Fibroblast of pulmonary artery (primary cell): ENCODE measurements at regions not wholly inside any gene's neighbourhood (a gene's known extent, or its start where the extent isn't known, plus 50 kb on each side); places are given as distances from the start of the nearest gene placed in this dataset.

ENCODE experiments used
- DNase-seq: peaks from one replicate; pipeline ENCODE4 v3.0.0-alpha.2; 2010; ENCODE audit warnings: low read depth
- H3K4me3 ChIP-seq: replicated peaks from 2 replicates; pipeline ENCODE4 v1.5.1; 2011; ENCODE audit warnings: low read depth, mild to moderate bottlenecking, control low read depth, low read length, moderate library complexity
- CTCF ChIP-seq: IDR thresholded peaks from 2 replicates; pipeline ENCODE4 v1.5.1; 2011; ENCODE audit warnings: mild to moderate bottlenecking, control low read depth, low read length, inconsistent platforms; ENCODE audit errors: missing control alignments

- no peak overlapping the region for H3K4me3 ChIP-seq
- TF ChIP-seq CTCF: no peak
- no peak for DNase-seq
These were observed 156.8 kb downstream of the CEP120 start for GRCh38 chr5:123266365-123266764.

GRCh38 chr5:123265551-123265950, 157.7 kb downstream of the CEP120 start:
- no peak for TF ChIP-seq CTCF
- peak; percentile 14 for DNase-seq
- H3K4me3 ChIP-seq: no peak overlapping the region

- no peak for TF ChIP-seq CTCF
- no peak for DNase-seq
- no peak overlapping the region for H3K4me3 ChIP-seq
These were observed 158.8 kb downstream of the CEP120 start for GRCh38 chr5:123264394-123264793.

GRCh38 chr5:123263859-123264258, 159.3 kb downstream of the CEP120 start:
- DNase-seq: no peak
- no peak overlapping the region for H3K4me3 ChIP-seq
- no peak for TF ChIP-seq CTCF

- TF ChIP-seq CTCF: no peak
- no peak for DNase-seq
- H3K4me3 ChIP-seq: no peak overlapping the region
These were observed 160.9 kb downstream of the CEP120 start for GRCh38 chr5:123262216-123262823.

- H3K4me3 ChIP-seq: no peak overlapping the region
- TF ChIP-seq CTCF: no peak
- no peak for DNase-seq
These were observed 161.5 kb downstream of the CEP120 start for GRCh38 chr5:123261752-123262151.

- no peak for DNase-seq
- TF ChIP-seq CTCF: no peak
- H3K4me3 ChIP-seq: no peak overlapping the region
These were observed 160.4 kb downstream of the PRDM6 start for GRCh38 chr5:123249446-123249845.
